Eye (tissue), 1 donor: ENCODE measurements at regions not wholly inside any gene's neighbourhood (a gene's known extent, or its start where the extent isn't known, plus 50 kb on each side); places are given as distances from the start of the nearest gene placed in this dataset.

Experiments
- DNase-seq: peaks from one replicate; pipeline ENCODE4 v3.0.0-alpha.2; 2015

- no peak for DNase-seq
Measured at GRCh38 chr1:83114136-83114834, 884.6 kb downstream of the TTLL7 start.

- DNase-seq: no peak
Measured at GRCh38 chr1:83113652-83114051, 885.3 kb downstream of the TTLL7 start.

- no peak for DNase-seq
Measured at GRCh38 chr1:83112248-83112885, 886.6 kb downstream of the TTLL7 start.

GRCh38 chr1:83110156-83110555, 888.8 kb downstream of the TTLL7 start:
- no peak for DNase-seq

- no peak for DNase-seq
Measured at GRCh38 chr1:83109692-83110091, 889.2 kb downstream of the TTLL7 start.

GRCh38 chr1:83104558-83104957, 894.4 kb downstream of the TTLL7 start:
- DNase-seq: no peak

GRCh38 chr1:83103341-83103740, 895.6 kb downstream of the TTLL7 start:
- DNase-seq: no peak

GRCh38 chr1:83102630-83103071, 896.3 kb downstream of the TTLL7 start:
- DNase-seq: peak; percentile 43

GRCh38 chr1:83101406-83101805, 897.5 kb downstream of the TTLL7 start:
- no peak for DNase-seq

- DNase-seq: no peak
Measured at GRCh38 chr1:83100133-83100532, 898.8 kb downstream of the TTLL7 start.

- DNase-seq: no peak
Measured at GRCh38 chr1:83098791-83099190, 900.1 kb downstream of the TTLL7 start.

- peak; percentile 47 for DNase-seq
Measured at GRCh38 chr1:83098131-83098530, 900.8 kb downstream of the TTLL7 start.

GRCh38 chr1:83097715-83098114, 901.2 kb downstream of the TTLL7 start:
- DNase-seq: peak; percentile 4

- DNase-seq: no peak
Measured at GRCh38 chr1:83095570-83095969, 903.4 kb downstream of the TTLL7 start.

- no peak for DNase-seq
Measured at GRCh38 chr1:83090195-83090594, 908.7 kb downstream of the TTLL7 start.

- DNase-seq: no peak
Measured at GRCh38 chr1:83087851-83088250, 911.1 kb downstream of the TTLL7 start.

GRCh38 chr1:83086986-83087512, 911.9 kb downstream of the TTLL7 start:
- DNase-seq: no peak

- DNase-seq: no peak
Measured at GRCh38 chr1:83086346-83086745, 912.6 kb downstream of the TTLL7 start.

GRCh38 chr1:83083589-83084224, 915.2 kb downstream of the TTLL7 start:
- DNase-seq: peak; percentile 8

- no peak for DNase-seq
Measured at GRCh38 chr1:83077411-83077810, 921.5 kb downstream of the TTLL7 start.

GRCh38 chr1:83075107-83075506, 923.8 kb downstream of the TTLL7 start:
- no peak for DNase-seq

GRCh38 chr1:83067954-83068353, 931.0 kb downstream of the TTLL7 start:
- DNase-seq: no peak

GRCh38 chr1:83065952-83066727, 932.8 kb downstream of the TTLL7 start:
- DNase-seq: peak; percentile 39
